BJ (cell line): ENCODE measurements at regions not wholly inside any gene's neighbourhood (a gene's known extent, or its start where the extent isn't known, plus 50 kb on each side); places are given as distances from the start of the nearest gene placed in this dataset.

ENCODE experiments used
- CTCF ChIA-PET: fragments of 350-600 bp; formaldehyde crosslinking; extraction: SDS; loops from one replicate; lab custom pipeline; 2021; ENCODE audit warnings: antibody characterized with exemption, inconsistent platforms; lab: Yijun Ruan, JAX
- POLR2A ChIA-PET: fragments of 300-600 bp; sonication (Branson Sonifier 250); formaldehyde crosslinking; extraction: SDS; loops from one replicate; lab custom pipeline; 2021; ENCODE audit warnings: antibody characterized with exemption; lab: Charles Lee
- DNase-seq: peaks from one replicate; pipeline ENCODE4 v3.0.0-alpha.2; 2011; ENCODE audit warnings: low read depth
- H3K27me3 ChIP-seq: 2 replicates; pipeline ENCODE4 v1.6.0; 2011; ENCODE audit warnings: low read length; ENCODE audit not compliant: control insufficient read depth, insufficient read depth
- H3K36me3 ChIP-seq: 2 replicates; pipeline ENCODE4 v1.5.1; 2011; ENCODE audit warnings: low read length; ENCODE audit not compliant: control insufficient read depth, insufficient read depth
- H3K4me3 ChIP-seq: 2 replicates; pipeline ENCODE4 v1.5.1; 2011; ENCODE audit warnings: low read depth, mild to moderate bottlenecking, control low read depth, low read length
- TF ChIP-seq, protein P1 (sequence below): IDR thresholded peaks from 2 replicates; pipeline ENCODE4 v1.5.1; 2011; ENCODE audit warnings: low read depth, mild to moderate bottlenecking, control low read depth, inconsistent platforms, low read length, moderate library complexity; ENCODE audit not compliant: insufficient read depth

DNA sequence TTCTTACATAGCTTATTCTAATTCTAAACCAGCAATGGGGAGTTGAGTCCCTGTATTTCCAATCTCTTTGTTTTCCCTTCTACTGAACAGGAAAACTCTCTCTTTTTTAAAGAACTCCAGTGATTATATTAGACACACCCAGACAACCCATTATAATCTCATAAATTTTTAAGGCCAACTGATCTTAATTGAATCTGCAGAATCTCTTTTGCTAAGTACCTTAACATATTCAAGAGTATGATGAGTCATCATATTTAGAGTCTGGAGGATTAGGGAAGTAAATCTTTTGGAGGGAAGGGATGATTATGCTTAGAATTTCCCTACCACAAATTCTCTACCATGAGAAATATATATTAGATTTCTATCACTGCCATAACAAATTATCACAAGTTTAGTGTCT, 705.1 kb downstream of the CENPC start:
- DNase-seq = no peak
- Histone ChIP-seq H3K36me3 (no peaks in the 10 kb centered on the region), H3K4me3 (no peak overlapping the region), H3K27me3 (no peaks in the 10 kb centered on the region)
- POLR2A ChIA-PET = no interaction called here
- TF ChIP-seq, protein P1, sequence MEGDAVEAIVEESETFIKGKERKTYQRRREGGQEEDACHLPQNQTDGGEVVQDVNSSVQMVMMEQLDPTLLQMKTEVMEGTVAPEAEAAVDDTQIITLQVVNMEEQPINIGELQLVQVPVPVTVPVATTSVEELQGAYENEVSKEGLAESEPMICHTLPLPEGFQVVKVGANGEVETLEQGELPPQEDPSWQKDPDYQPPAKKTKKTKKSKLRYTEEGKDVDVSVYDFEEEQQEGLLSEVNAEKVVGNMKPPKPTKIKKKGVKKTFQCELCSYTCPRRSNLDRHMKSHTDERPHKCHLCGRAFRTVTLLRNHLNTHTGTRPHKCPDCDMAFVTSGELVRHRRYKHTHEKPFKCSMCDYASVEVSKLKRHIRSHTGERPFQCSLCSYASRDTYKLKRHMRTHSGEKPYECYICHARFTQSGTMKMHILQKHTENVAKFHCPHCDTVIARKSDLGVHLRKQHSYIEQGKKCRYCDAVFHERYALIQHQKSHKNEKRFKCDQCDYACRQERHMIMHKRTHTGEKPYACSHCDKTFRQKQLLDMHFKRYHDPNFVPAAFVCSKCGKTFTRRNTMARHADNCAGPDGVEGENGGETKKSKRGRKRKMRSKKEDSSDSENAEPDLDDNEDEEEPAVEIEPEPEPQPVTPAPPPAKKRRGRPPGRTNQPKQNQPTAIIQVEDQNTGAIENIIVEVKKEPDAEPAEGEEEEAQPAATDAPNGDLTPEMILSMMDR = no peak
- CTCF ChIA-PET = no interaction called here

- H3K4me3 ChIP-seq = no peak overlapping the region
- TF ChIP-seq, protein P1 = no peak
- DNase-seq = no peak
- ChIA-PET CTCF (no interaction called here), POLR2A (no interaction called here)
- no peaks in the 10 kb centered on the region for H3K27me3 ChIP-seq
- H3K36me3 ChIP-seq = no peaks in the 10 kb centered on the region
Observed at GRCh38 chr4:66837279-66837922, 707.9 kb downstream of the CENPC start.

DNA sequence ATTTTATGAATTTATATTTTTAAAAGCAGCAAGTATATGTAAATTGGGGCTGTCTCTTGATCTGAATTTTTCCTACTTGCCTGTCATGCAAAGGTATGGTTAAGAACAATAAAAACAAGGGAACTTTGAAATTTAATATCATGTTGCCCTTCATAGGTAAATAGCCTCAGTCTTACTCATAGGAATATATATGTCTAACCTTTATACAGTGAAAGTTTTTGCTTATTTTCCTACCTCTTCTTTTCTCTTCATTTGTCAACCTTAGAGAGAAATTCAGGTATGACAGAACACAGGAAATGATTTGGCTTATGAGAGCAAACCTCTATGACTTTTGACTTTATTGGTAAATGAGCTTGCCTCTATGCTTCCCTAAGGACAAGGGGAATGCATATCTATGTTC, 716.0 kb downstream of the CENPC start:
- POLR2A ChIA-PET = no interaction called here
- no peak for DNase-seq
- TF ChIP-seq, protein P1 = no peak
- CTCF ChIA-PET = no interaction called here
- Histone ChIP-seq H3K27me3 (no peaks in the 10 kb centered on the region), H3K4me3 (no peak overlapping the region), H3K36me3 (no peaks in the 10 kb centered on the region)

GRCh38 chr4:66820681-66821080, 724.6 kb downstream of the CENPC start:
- ChIA-PET POLR2A (no interaction called here), CTCF (no interaction called here)
- DNase-seq = no peak
- no peaks in the 10 kb centered on the region for H3K27me3 ChIP-seq
- no peak overlapping the region for H3K4me3 ChIP-seq
- TF ChIP-seq, protein P1 = no peak
- H3K36me3 ChIP-seq = no peaks in the 10 kb centered on the region

DNA sequence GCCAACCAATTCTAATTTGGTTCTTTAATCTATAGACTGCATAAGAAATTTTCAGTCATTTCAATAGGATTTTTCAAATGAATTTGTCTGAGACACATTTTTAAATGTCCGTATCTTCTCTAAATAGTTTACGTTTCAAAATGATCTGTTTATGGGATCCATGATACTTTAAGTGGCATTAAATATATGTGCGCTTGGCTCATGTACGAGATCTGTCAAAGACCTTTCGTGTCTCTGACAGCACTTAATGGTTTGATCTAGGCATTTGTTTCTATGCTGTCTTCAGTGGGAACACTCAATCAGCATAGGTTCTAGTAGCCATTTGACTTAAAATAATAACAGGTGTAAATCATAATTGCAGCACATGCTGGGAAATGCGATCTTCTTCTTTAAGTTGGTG, 731.0 kb downstream of the CENPC start:
- POLR2A ChIA-PET = no interaction called here
- no peak overlapping the region for H3K4me3 ChIP-seq
- H3K36me3 ChIP-seq = no peaks in the 10 kb centered on the region
- DNase-seq = no peak
- CTCF ChIA-PET = no interaction called here
- TF ChIP-seq, protein P1 = no peak
- no peaks in the 10 kb centered on the region for H3K27me3 ChIP-seq
